ENCODE measurements at regions not wholly inside any gene's neighbourhood (a gene's known extent, or its start where the extent isn't known, plus 50 kb on each side); places are given as distances from the start of the nearest gene placed in this dataset.

GRCh38 chr5:5767286-5767928 is 344.9 kb downstream of the ICE1 start:
- no peaks in the 10 kb centered on the region for H3K27me3 ChIP-seq (ENCODE audit: control insufficient read depth in 2 of 2, insufficient read depth in 2 of 2, low read length in 2 of 2)
- no peak overlapping the region for H3K4me3 ChIP-seq (ENCODE audit: low read length in 2 of 2)
- H3K4me1 ChIP-seq (ENCODE audit: control insufficient read depth in 2 of 2, insufficient read depth in 2 of 2, low read length in 2 of 2) = no peaks in the 10 kb centered on the region
- H3K9ac ChIP-seq (ENCODE audit: low read depth in 1 of 2, low read length in 2 of 2) = no peak overlapping the region
- H3K27ac ChIP-seq (ENCODE audit: low read depth in 2 of 2, low read length in 2 of 2) = no peak overlapping the region
- no peaks in the 10 kb centered on the region for H3K9me3 ChIP-seq (ENCODE audit: control insufficient read depth in 2 of 2, low read length in 2 of 2)
- no peaks in the 10 kb centered on the region for H3K36me3 ChIP-seq (ENCODE audit: control insufficient read depth in 2 of 2, insufficient read depth in 2 of 2, low read length in 2 of 2)

DNA sequence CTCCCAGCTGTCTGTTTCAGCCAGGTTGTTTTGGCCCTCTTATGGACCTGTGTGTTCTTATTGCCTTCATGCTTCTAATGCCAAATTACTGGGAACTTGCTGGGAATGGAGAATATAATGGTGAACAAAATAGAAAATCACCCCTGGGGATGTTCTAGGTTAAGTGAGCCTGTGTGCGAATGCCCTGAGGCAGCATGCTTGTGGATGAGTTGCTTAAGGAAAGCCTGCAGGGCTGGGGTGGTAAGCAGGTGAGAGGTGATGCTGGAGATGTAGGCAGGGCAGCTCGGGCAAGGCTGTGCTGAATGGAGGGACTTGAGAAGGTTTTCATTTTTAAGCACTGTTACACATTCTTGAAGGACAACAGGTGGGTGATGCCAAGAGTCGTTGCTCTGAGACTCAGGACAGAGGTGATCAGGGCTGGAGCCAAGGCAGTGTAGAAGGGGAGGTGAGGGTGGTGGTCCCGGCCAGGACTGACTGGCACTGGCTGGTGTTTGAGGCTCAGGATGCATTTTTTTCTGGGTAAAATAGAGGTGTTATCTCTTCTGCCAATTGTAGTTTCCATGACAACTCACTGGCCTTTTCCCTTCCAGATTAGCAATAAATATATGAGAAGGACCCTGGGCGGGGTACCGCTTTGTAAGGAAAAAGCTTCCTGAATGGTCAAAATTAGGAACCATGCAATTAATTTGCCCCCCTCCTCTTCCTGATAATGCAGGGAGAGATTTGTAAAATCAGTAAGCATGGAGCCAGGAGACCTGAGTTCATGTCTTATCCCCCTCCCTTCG is 342.8 kb downstream of the ICE1 start:
- no peak overlapping the region for H3K4me3 ChIP-seq (ENCODE audit: low read length in 2 of 2)
- H3K27ac ChIP-seq (ENCODE audit: low read depth in 2 of 2, low read length in 2 of 2) = no peak overlapping the region
- H3K9me3 ChIP-seq (ENCODE audit: control insufficient read depth in 2 of 2, low read length in 2 of 2) = no peaks in the 10 kb centered on the region
- H3K4me1 ChIP-seq (ENCODE audit: control insufficient read depth in 2 of 2, insufficient read depth in 2 of 2, low read length in 2 of 2) = no peaks in the 10 kb centered on the region
- H3K36me3 ChIP-seq (ENCODE audit: control insufficient read depth in 2 of 2, insufficient read depth in 2 of 2, low read length in 2 of 2) = no peaks in the 10 kb centered on the region
- no peak overlapping the region for H3K9ac ChIP-seq (ENCODE audit: low read depth in 1 of 2, low read length in 2 of 2)
- H3K27me3 ChIP-seq (ENCODE audit: control insufficient read depth in 2 of 2, insufficient read depth in 2 of 2, low read length in 2 of 2) = no peaks in the 10 kb centered on the region

DNA sequence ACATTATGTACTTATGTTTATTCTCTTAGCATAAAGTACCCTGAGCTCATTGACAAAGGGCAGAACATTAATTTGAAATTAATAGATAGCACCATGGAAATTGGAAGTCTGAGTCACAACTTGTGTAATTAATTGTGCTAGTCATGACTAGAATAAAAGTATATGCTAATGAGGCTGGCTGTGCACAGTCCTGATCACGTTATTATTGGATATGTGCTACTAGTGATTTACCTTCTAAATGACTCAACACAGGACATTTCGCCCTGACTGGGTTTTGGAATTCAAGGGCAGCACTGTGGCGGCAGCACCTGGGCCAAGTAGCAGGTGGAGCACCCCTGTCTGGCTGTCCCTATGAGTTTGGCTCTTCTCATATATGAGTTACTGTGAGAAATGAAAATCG is 341.8 kb downstream of the ICE1 start:
- Histone ChIP-seq H3K9me3 (ENCODE audit: control insufficient read depth in 2 of 2, low read length in 2 of 2) (no peaks in the 10 kb centered on the region), H3K4me1 (ENCODE audit: control insufficient read depth in 2 of 2, insufficient read depth in 2 of 2, low read length in 2 of 2) (no peaks in the 10 kb centered on the region), H3K4me3 (ENCODE audit: low read length in 2 of 2) (no peak overlapping the region), H3K27me3 (ENCODE audit: control insufficient read depth in 2 of 2, insufficient read depth in 2 of 2, low read length in 2 of 2) (no peaks in the 10 kb centered on the region), H3K27ac (ENCODE audit: low read depth in 2 of 2, low read length in 2 of 2) (no peak overlapping the region), H3K36me3 (ENCODE audit: control insufficient read depth in 2 of 2, insufficient read depth in 2 of 2, low read length in 2 of 2) (no peaks in the 10 kb centered on the region), H3K9ac (ENCODE audit: low read depth in 1 of 2, low read length in 2 of 2) (no peak overlapping the region)

GRCh38 chr5:5756762-5757161 is 334.3 kb downstream of the ICE1 start:
- H3K9ac ChIP-seq (ENCODE audit: low read depth in 1 of 2, low read length in 2 of 2) = no peak overlapping the region
- no peaks in the 10 kb centered on the region for H3K27me3 ChIP-seq (ENCODE audit: control insufficient read depth in 2 of 2, insufficient read depth in 2 of 2, low read length in 2 of 2)
- H3K9me3 ChIP-seq (ENCODE audit: control insufficient read depth in 2 of 2, low read length in 2 of 2) = no peaks in the 10 kb centered on the region
- H3K27ac ChIP-seq (ENCODE audit: low read depth in 2 of 2, low read length in 2 of 2) = no peak overlapping the region
- no peaks in the 10 kb centered on the region for H3K36me3 ChIP-seq (ENCODE audit: control insufficient read depth in 2 of 2, insufficient read depth in 2 of 2, low read length in 2 of 2)
- peaks cover 0 to 1% of the 10 kb centered on the region in 2 donors for H3K4me1 ChIP-seq (ENCODE audit: control insufficient read depth in 2 of 2, insufficient read depth in 2 of 2, low read length in 2 of 2)
- no peak overlapping the region for H3K4me3 ChIP-seq (ENCODE audit: low read length in 2 of 2)

DNA sequence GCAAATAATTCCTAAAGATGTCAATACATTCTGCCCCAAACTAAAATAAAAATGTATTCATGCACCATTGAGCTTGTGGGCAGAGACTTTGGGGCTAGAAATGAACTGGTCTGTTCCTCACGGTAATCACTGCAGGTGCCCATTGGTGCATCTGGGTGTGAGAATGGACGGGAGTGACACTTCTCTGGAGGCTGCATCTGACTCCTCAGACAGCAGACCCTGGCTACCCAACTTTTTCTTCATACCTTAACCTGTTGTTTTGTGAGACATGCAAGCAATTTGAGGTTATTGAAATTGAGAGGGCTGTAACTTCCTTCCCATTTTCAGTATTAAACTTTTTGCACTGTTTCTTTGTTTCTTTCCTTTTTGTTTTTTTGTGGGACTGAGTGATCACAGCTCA is 333.4 kb downstream of the ICE1 start:
- no peaks in the 10 kb centered on the region for H3K9me3 ChIP-seq (ENCODE audit: control insufficient read depth in 2 of 2, low read length in 2 of 2)
- H3K27me3 ChIP-seq (ENCODE audit: control insufficient read depth in 2 of 2, insufficient read depth in 2 of 2, low read length in 2 of 2) = no peaks in the 10 kb centered on the region
- H3K4me3 ChIP-seq (ENCODE audit: low read length in 2 of 2) = no peak overlapping the region
- H3K36me3 ChIP-seq (ENCODE audit: control insufficient read depth in 2 of 2, insufficient read depth in 2 of 2, low read length in 2 of 2) = no peaks in the 10 kb centered on the region
- no peak overlapping the region for H3K9ac ChIP-seq (ENCODE audit: low read depth in 1 of 2, low read length in 2 of 2)
- H3K4me1 ChIP-seq (ENCODE audit: control insufficient read depth in 2 of 2, insufficient read depth in 2 of 2, low read length in 2 of 2) = peaks cover 0 to 3% of the 10 kb centered on the region in 2 donors
- H3K27ac ChIP-seq (ENCODE audit: low read depth in 2 of 2, low read length in 2 of 2) = no peak overlapping the region

DNA sequence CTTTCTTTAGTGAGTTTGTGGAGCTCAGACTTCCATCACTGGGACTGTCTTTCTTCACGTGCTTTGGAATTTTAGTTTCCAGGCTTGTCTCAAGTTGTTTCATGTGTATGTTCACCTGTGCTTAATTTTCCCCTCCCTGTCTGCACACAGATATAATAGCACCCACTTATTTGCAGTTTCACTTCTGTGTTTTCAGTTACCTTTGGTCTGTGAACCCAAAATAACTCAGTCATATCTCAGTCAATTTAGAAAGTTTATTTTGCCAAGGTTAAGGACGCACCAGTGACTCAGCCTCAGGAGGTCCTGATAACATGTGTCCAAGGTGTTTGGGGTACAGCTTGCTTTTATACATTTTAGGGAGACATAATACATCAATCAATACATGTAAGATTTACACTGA is 330.4 kb downstream of the ICE1 start:
- Histone ChIP-seq H3K4me3 (ENCODE audit: low read length in 2 of 2) (no peak overlapping the region), H3K4me1 (ENCODE audit: control insufficient read depth in 2 of 2, insufficient read depth in 2 of 2, low read length in 2 of 2) (peaks cover 0 to 3% of the 10 kb centered on the region in 2 donors), H3K27ac (ENCODE audit: low read depth in 2 of 2, low read length in 2 of 2) (no peak overlapping the region), H3K9me3 (ENCODE audit: control insufficient read depth in 2 of 2, low read length in 2 of 2) (no peaks in the 10 kb centered on the region), H3K9ac (ENCODE audit: low read depth in 1 of 2, low read length in 2 of 2) (no peak overlapping the region), H3K36me3 (ENCODE audit: control insufficient read depth in 2 of 2, insufficient read depth in 2 of 2, low read length in 2 of 2) (no peaks in the 10 kb centered on the region), H3K27me3 (ENCODE audit: control insufficient read depth in 2 of 2, insufficient read depth in 2 of 2, low read length in 2 of 2) (no peaks in the 10 kb centered on the region)

DNA sequence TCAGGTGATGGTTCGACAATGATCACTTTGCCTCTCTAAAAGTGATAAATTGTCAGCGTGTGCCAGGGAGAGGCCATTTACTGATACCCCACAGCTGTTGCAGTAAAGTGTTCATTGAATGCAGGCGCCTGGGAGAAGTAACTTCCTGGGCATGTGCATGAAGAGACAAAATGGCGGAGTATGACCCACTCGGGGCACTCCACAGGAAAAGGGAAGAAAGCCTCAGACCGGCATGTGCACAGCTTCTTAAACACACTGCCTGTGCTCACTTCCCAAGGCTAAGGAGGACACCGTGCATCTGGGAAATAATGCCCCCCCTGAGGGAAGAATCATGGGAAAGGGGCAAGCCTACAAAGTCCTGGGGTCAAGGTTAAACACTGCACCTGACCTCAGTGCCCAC is 329.5 kb downstream of the ICE1 start:
- Histone ChIP-seq H3K9me3 (ENCODE audit: control insufficient read depth in 2 of 2, low read length in 2 of 2) (no peaks in the 10 kb centered on the region), H3K27ac (ENCODE audit: low read depth in 2 of 2, low read length in 2 of 2) (peak overlapping the region in 1 of 2 donors; percentile 0), H3K4me3 (ENCODE audit: low read length in 2 of 2) (no peak overlapping the region), H3K36me3 (ENCODE audit: control insufficient read depth in 2 of 2, insufficient read depth in 2 of 2, low read length in 2 of 2) (no peaks in the 10 kb centered on the region), H3K4me1 (ENCODE audit: control insufficient read depth in 2 of 2, insufficient read depth in 2 of 2, low read length in 2 of 2) (peaks cover 0 to 3% of the 10 kb centered on the region in 2 donors), H3K27me3 (ENCODE audit: control insufficient read depth in 2 of 2, insufficient read depth in 2 of 2, low read length in 2 of 2) (no peaks in the 10 kb centered on the region), H3K9ac (ENCODE audit: low read depth in 1 of 2, low read length in 2 of 2) (no peak overlapping the region)

GRCh38 chr5:5751498-5751897 is 329.0 kb downstream of the ICE1 start:
- Histone ChIP-seq H3K36me3 (ENCODE audit: control insufficient read depth in 2 of 2, insufficient read depth in 2 of 2, low read length in 2 of 2) (no peaks in the 10 kb centered on the region), H3K9me3 (ENCODE audit: control insufficient read depth in 2 of 2, low read length in 2 of 2) (no peaks in the 10 kb centered on the region), H3K27me3 (ENCODE audit: control insufficient read depth in 2 of 2, insufficient read depth in 2 of 2, low read length in 2 of 2) (no peaks in the 10 kb centered on the region), H3K27ac (ENCODE audit: low read depth in 2 of 2, low read length in 2 of 2) (peak overlapping the region in 1 of 2 donors; percentile 0), H3K9ac (ENCODE audit: low read depth in 1 of 2, low read length in 2 of 2) (no peak overlapping the region), H3K4me1 (ENCODE audit: control insufficient read depth in 2 of 2, insufficient read depth in 2 of 2, low read length in 2 of 2) (peaks cover 0 to 3% of the 10 kb centered on the region in 2 donors), H3K4me3 (ENCODE audit: low read length in 2 of 2) (no peak overlapping the region)

DNA sequence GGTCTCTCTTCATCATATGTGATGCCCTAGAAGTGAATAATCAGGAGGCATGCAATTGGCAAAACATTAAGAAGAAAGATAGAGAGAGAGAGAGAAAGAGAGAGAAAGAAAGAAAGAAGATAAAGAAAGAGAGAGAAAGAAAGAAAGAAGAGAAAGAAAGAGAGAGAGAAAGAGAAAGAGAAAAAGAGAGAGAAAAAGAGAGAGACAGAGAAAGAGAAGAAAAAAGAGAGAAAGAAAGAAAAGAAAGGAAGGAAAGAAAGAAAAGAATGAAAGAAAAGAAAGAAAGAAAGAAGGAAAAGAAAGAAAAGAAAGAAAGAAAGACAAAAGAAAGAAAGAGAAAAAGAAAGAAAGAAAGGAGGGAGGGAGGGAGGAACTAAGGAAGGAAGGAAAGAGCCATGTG is 318.9 kb downstream of the ICE1 start:
- no peaks in the 10 kb centered on the region for H3K27me3 ChIP-seq (ENCODE audit: control insufficient read depth in 2 of 2, insufficient read depth in 2 of 2, low read length in 2 of 2)
- H3K27ac ChIP-seq (ENCODE audit: low read depth in 2 of 2, low read length in 2 of 2) = no peak overlapping the region

DNA sequence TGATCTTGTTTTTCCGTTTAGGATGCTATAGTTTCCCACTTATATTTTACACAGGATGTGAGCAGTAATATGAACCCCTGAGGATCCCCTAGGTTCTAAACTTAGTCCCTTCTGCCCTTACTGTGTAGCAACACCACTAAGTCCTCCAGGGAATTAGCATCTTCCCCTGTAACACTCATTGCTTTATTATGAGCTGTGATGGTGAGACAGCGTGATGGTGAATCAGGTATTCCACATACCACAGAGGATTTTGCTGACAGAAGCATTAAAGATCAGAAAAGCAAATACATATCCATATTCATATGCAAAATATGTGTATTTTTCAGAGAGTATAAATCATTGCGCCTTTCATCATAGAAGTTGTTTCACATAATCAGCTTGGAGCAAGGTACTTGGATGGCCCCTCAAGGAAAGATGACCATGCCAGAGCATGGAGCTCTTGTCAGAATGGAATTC is 317.0 kb downstream of the ICE1 start:
- no peaks in the 10 kb centered on the region for H3K27me3 ChIP-seq (ENCODE audit: control insufficient read depth in 2 of 2, insufficient read depth in 2 of 2, low read length in 2 of 2)
- H3K27ac ChIP-seq (ENCODE audit: low read depth in 2 of 2, low read length in 2 of 2) = no peak overlapping the region
- peaks cover 0 to 2% of the 10 kb centered on the region in 2 donors for H3K9me3 ChIP-seq (ENCODE audit: control insufficient read depth in 2 of 2, low read length in 2 of 2)
- H3K36me3 ChIP-seq (ENCODE audit: control insufficient read depth in 2 of 2, insufficient read depth in 2 of 2, low read length in 2 of 2) = no peaks in the 10 kb centered on the region
- no peaks in the 10 kb centered on the region for H3K4me1 ChIP-seq (ENCODE audit: control insufficient read depth in 2 of 2, insufficient read depth in 2 of 2, low read length in 2 of 2)
- H3K9ac ChIP-seq (ENCODE audit: low read depth in 1 of 2, low read length in 2 of 2) = no peak overlapping the region
- H3K4me3 ChIP-seq (ENCODE audit: low read length in 2 of 2) = no peak overlapping the region

More for the DNA sequence above, 318.9 kb downstream of the ICE1 start:
- H3K9ac ChIP-seq (ENCODE audit: low read depth in 1 of 2, low read length in 2 of 2) = no peak overlapping the region
- no peak overlapping the region for H3K4me3 ChIP-seq (ENCODE audit: low read length in 2 of 2)
- peaks cover 0 to 2% of the 10 kb centered on the region in 2 donors for H3K9me3 ChIP-seq (ENCODE audit: control insufficient read depth in 2 of 2, low read length in 2 of 2)
- no peaks in the 10 kb centered on the region for H3K36me3 ChIP-seq (ENCODE audit: control insufficient read depth in 2 of 2, insufficient read depth in 2 of 2, low read length in 2 of 2)
- no peaks in the 10 kb centered on the region for H3K4me1 ChIP-seq (ENCODE audit: control insufficient read depth in 2 of 2, insufficient read depth in 2 of 2, low read length in 2 of 2)

Data from mucosa of rectum (tissue), 2 donors.